GM10266 (cell line): ENCODE measurements at regions not wholly inside any gene's neighbourhood (a gene's known extent, or its start where the extent isn't known, plus 50 kb on each side); places are given as distances from the start of the nearest gene placed in this dataset.
"Not testable (repeated sequence)": the region's sequence is repeated elsewhere in the genome, so short reads cannot be mapped to it uniquely, and the experiment has no call there.

ENCODE experiments used
- DNase-seq: peaks from one replicate; pipeline ENCODE4 v3.0.0; 2012; ENCODE audit errors: extremely low spot score

DNA sequence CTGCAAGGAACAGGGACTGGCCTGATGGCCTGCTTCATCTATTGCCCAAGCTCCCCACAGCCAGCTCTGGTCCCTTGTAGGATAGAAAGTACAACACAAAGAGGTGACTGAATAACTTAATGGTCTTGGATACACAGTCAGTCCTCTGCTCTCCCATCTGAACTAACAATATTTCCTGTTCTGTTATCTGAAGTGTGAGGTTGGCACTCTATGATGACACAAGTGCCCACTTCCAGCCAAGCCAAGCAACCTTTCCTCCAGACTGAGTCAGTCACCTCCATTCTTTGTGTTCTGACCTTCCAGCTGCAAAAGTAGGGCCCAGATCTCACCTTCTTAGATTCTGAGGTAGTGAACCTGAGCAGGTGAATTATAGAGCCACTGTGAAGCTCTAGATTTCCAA is 77.8 kb upstream of the NOTCH2NLA start:
- DNase-seq = not testable (repeated sequence)

- not testable (repeated sequence) for DNase-seq
Measured at GRCh38 chr1:146305442-146305841, 76.6 kb upstream of the NOTCH2NLA start.

- not testable (repeated sequence) for DNase-seq
Measured at GRCh38 chr1:146298575-146298897, 69.7 kb upstream of the NOTCH2NLA start.

- DNase-seq = not testable (repeated sequence)
Measured at GRCh38 chr1:146297781-146298574, 69.2 kb upstream of the NOTCH2NLA start.

- DNase-seq = not testable (repeated sequence)
Measured at GRCh38 chr1:146292940-146293936, 64.4 kb upstream of the NOTCH2NLA start.

- DNase-seq = not testable (repeated sequence)
Measured at GRCh38 chr1:146292424-146292823, 63.6 kb upstream of the NOTCH2NLA start.

DNA sequence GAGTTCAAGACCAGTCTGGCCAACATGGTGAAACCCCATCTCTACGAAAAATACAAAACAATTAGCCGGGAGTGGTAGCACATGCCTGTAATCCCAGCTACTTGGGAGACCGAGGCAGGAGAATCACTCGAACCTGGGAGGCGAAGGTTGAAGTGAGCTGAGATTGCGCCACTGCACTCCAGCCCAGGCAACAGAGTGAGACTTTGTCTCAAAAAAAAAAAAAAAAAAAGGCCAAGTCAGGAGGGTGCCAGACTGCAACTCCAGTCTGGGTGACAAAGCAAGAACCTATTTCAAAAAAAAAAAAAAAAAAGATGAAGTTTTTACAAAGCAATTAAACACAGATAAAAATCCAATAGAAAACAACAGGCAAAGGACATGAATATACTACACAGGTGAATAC is 59.1 kb upstream of the NOTCH2NLA start:
- DNase-seq = not testable (repeated sequence)

DNA sequence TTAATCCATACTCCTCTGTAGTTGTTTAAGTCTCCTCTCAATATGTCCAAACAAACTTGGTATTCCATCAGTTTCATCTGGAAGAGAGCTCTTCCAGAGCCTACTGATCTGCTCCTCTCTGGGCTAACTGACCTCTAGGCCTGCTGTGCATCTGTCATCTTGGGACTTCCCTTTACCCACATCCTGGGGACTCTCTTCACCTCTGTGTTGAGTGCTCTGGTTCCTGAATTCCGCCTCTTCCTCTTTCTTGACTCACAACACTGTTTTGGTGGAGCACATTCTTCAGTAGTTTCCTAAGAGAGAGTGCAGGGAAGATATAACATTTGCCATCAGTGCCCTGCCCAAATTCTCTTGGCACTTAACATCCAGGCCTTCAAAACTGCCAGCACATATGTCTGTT is 55.9 kb upstream of the NOTCH2NLA start:
- DNase-seq = not testable (repeated sequence)

- not testable (repeated sequence) for DNase-seq
Measured at GRCh38 chr1:146283527-146283880, 54.7 kb upstream of the NOTCH2NLA start.

DNA sequence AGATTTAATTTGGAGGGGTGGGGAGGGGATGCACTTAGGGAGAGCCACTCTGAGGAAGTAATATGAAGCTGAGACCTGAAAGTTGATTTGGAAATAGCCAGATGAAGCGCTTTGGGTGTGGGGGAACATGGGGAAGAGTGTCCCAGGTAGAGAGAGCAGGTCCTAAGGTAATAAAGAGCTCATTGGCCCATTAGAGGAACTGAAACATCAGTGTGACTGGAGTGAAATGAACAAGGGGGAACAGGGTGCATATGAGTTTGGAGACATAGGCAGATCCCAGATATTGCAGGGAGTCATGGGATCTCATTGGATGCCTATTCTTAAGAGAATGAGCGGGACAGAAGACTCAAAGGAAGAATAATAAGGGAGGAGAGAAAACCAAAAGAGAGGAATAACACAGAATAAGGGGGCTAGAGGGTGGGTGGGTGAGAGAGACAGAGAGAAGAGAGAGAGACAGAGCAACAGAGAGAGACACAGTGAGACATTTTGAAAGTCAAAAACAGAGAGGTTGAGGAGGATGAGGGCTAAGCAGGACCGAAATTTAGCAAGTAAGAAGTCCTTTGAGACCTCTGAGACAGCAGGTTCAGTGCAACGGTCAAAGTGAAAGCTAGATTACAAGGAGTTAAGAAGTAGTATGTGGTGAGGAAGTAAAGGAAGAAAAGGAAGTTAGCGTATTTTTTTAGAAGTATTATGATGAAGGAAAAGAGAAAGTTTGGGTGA is 54.1 kb upstream of the NOTCH2NLA start:
- DNase-seq = not testable (repeated sequence)

DNA sequence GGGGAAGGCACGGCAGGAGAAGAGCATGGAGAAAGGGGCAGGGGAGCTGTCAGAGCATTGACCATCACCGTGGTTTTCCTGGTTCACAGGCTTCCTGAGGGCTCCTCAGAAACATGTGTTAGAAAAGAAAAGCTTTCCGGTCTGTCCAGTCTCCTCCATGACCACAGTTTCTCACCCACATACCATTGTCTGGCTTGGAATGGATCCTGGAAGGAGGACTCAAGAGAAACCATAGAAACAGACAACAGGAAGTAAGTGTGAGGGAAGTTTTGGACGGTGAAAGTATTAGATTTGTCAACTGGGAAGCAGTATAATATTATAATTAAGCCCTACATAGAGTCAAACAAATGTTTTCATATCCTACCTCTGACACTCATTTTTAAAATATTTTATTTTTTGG is 52.7 kb upstream of the NOTCH2NLA start:
- DNase-seq = not testable (repeated sequence)

DNA sequence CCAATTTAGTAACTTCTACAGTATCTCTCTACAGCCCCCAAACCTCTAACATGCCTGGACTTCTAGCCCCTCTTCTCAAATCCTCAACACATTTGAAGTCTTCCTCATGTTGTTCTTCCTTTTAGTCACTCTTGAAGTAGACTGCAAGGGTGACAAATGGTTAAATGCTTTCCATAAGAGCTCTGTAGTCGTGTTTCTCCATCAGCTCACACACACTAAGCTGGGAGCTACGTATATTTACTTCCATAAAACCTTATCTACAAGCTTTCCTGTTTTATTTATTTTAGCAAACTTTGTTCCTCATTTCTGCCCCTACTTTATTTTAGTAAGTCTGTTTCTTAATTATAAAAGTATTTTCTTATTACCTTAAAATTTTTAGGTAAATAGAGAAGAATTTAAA is 49.9 kb upstream of the NOTCH2NLA start:
- DNase-seq = not testable (repeated sequence)
